Breast epithelium (tissue), 3 donors: ENCODE measurements at regions not wholly inside any gene's neighbourhood (a gene's known extent, or its start where the extent isn't known, plus 50 kb on each side); places are given as distances from the start of the nearest gene placed in this dataset.

Experiments
- POLR2A ChIP-seq: fragments of 450-650 bp; IDR thresholded peaks from one replicate; pipeline ENCODE4 v1.6.1; 2016; ENCODE audit warnings: antibody characterized with exemption, mild to moderate bottlenecking, moderate library complexity
- TF ChIP-seq, protein P1 (sequence below), 3 donors: fragments of 450-650 bp; IDR thresholded peaks; one replicate each; pipeline ENCODE4 v1.5.1; 2016 to 2017; ENCODE audit warnings: antibody characterized with exemption in 3 of 3, mild to moderate bottlenecking in 3 of 3, moderate library complexity in 3 of 3

DNA sequence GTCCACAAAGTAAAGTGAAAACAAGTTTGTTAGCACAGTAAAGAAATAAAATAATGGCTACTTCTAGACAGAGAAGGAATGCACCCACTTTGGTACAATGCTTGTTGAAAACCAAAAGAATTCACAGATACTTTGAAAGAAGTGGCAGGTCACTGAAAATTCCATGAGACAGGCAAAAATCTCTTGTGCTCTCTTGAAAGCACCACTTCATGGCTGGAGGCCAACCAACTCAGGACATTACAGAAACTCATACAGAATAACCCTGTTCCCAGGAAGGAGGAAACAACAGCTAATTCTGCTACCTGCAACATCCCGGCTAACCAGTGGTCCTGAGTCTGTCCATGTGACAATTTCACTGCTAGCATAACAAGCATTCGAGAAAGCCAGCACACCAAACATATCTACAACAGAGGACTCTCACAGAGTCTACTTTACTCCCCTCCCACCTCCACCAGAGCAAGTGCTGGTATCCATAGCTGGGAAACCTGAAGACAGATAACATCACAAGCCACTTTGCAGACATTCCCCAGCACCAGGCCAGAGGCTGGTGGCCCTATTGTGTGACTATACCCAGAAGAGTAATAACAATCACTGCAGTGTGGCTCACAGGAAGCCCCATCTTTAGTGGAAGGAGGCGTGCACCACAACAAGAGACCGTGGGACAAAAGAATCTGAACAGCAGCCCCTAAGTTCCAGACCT lies 255.3 kb upstream of the SLITRK3 start:
- TF ChIP-seq, protein P1, sequence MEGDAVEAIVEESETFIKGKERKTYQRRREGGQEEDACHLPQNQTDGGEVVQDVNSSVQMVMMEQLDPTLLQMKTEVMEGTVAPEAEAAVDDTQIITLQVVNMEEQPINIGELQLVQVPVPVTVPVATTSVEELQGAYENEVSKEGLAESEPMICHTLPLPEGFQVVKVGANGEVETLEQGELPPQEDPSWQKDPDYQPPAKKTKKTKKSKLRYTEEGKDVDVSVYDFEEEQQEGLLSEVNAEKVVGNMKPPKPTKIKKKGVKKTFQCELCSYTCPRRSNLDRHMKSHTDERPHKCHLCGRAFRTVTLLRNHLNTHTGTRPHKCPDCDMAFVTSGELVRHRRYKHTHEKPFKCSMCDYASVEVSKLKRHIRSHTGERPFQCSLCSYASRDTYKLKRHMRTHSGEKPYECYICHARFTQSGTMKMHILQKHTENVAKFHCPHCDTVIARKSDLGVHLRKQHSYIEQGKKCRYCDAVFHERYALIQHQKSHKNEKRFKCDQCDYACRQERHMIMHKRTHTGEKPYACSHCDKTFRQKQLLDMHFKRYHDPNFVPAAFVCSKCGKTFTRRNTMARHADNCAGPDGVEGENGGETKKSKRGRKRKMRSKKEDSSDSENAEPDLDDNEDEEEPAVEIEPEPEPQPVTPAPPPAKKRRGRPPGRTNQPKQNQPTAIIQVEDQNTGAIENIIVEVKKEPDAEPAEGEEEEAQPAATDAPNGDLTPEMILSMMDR (IDR thresholded peaks at IDR 0.05): no peak
- no peak for TF ChIP-seq POLR2A
